GM11168 (cell line): ENCODE measurements at regions not wholly inside any gene's neighbourhood (a gene's known extent, or its start where the extent isn't known, plus 50 kb on each side); places are given as distances from the start of the nearest gene placed in this dataset.

ENCODE experiments used
- in situ Hi-C: fragments of 300-500 bp; cut with MboI; formaldehyde crosslinking; loops from one replicate; pipeline ENCODE4 v1.12.0; 2022; ENCODE audit warnings: low sequenced_read_pairs; ENCODE audit not compliant: unreplicated experiment

GRCh38 chr2:76279142-76279541, 568.4 kb upstream of the GCFC2 start:
- in situ Hi-C loops, result no loop called here

GRCh38 chr2:76275788-76276187, 565.1 kb upstream of the GCFC2 start:
- in situ Hi-C loops, result no loop called here

- in situ Hi-C loops, result no loop called here
These were observed 564.0 kb upstream of the GCFC2 start for GRCh38 chr2:76274676-76275075.

GRCh38 chr2:76274160-76274559, 563.4 kb upstream of the GCFC2 start:
- in situ Hi-C loops, result no loop called here

GRCh38 chr2:76270096-76270710, 559.5 kb upstream of the GCFC2 start:
- in situ Hi-C loops, result no loop called here

- in situ Hi-C loops, result no loop called here
These were observed 558.3 kb upstream of the GCFC2 start for GRCh38 chr2:76268902-76269620.

GRCh38 chr2:76268484-76268883, 557.8 kb upstream of the GCFC2 start:
- in situ Hi-C loops, result no loop called here

GRCh38 chr2:76257802-76258201, 547.1 kb upstream of the GCFC2 start:
- in situ Hi-C loops, result no loop called here

GRCh38 chr2:76256458-76257088, 545.9 kb upstream of the GCFC2 start:
- in situ Hi-C loops, result no loop called here

- in situ Hi-C loops, result no loop called here
These were observed 542.0 kb upstream of the GCFC2 start for GRCh38 chr2:76252704-76253103.

GRCh38 chr2:76251342-76251741, 540.6 kb upstream of the GCFC2 start:
- in situ Hi-C loops, result no loop called here

- in situ Hi-C loops, result no loop called here
These were observed 536.3 kb upstream of the GCFC2 start for GRCh38 chr2:76247006-76247405.

- in situ Hi-C loops, result no loop called here
These were observed 501.6 kb upstream of the GCFC2 start for GRCh38 chr2:76211991-76212985.

- in situ Hi-C loops, result no loop called here
These were observed 499.8 kb upstream of the GCFC2 start for GRCh38 chr2:76210551-76210950.

- in situ Hi-C loops, result loop anchor here (10.0 kb wide), 1 partner anchor 391 kb away; no protein-coding TSS in a partner anchor
These were observed 493.3 kb upstream of the GCFC2 start for GRCh38 chr2:76204048-76204447.

- in situ Hi-C loops, result loop anchor here (10.0 kb wide), 1 partner anchor 392 kb away; no protein-coding TSS in a partner anchor
These were observed 492.2 kb upstream of the GCFC2 start for GRCh38 chr2:76202866-76203265.

GRCh38 chr2:76197842-76198448, 487.2 kb upstream of the GCFC2 start:
- in situ Hi-C loops, result loop anchor here (25.0 kb wide), 1 partner anchor 411 kb away; no protein-coding TSS in a partner anchor

GRCh38 chr2:76197428-76197827, 486.7 kb upstream of the GCFC2 start:
- in situ Hi-C loops, result loop anchor here (25.0 kb wide), 1 partner anchor 410 kb away; no protein-coding TSS in a partner anchor

- in situ Hi-C loops, result loop anchor here (25.0 kb wide), 1 partner anchor 407 kb away; no protein-coding TSS in a partner anchor
These were observed 483.5 kb upstream of the GCFC2 start for GRCh38 chr2:76194031-76194775.
